HG03575 (cell line): ENCODE measurements at regions not wholly inside any gene's neighbourhood (a gene's known extent, or its start where the extent isn't known, plus 50 kb on each side); places are given as distances from the start of the nearest gene placed in this dataset.

Experiments used
- ATAC-seq: cut with Tn5 transposase; IDR thresholded peaks from one replicate; pipeline ENCODE4 v1.9.1; 2021; ENCODE audit not compliant: unreplicated experiment, insufficient number of reproducible peaks, low FRiP score; ENCODE audit errors: extremely low read depth

GRCh38 chr3:162743091-162743490 is 1246.5 kb downstream of the OTOL1 start:
- no peak for ATAC-seq

- ATAC-seq: no peak
These were observed 1264.2 kb downstream of the OTOL1 start for GRCh38 chr3:162760789-162761188.

GRCh38 chr3:162764051-162764807 is 1267.6 kb downstream of the OTOL1 start:
- ATAC-seq: no peak

- ATAC-seq: no peak
These were observed 1268.1 kb downstream of the OTOL1 start for GRCh38 chr3:162764808-162765071.

GRCh38 chr3:162765524-162765923 is 1268.9 kb downstream of the OTOL1 start:
- no peak for ATAC-seq

GRCh38 chr3:162769564-162769963 is 1273.0 kb downstream of the OTOL1 start:
- no peak for ATAC-seq

GRCh38 chr3:162770551-162770950 is 1273.9 kb downstream of the OTOL1 start:
- ATAC-seq: no peak

- no peak for ATAC-seq
These were observed 1278.0 kb downstream of the OTOL1 start for GRCh38 chr3:162774613-162775100.

GRCh38 chr3:162776148-162776547 is 1279.5 kb downstream of the OTOL1 start:
- no peak for ATAC-seq

- no peak for ATAC-seq
These were observed 1280.5 kb downstream of the OTOL1 start for GRCh38 chr3:162777118-162777517.

- no peak for ATAC-seq
These were observed 1283.7 kb downstream of the OTOL1 start for GRCh38 chr3:162780313-162780712.

GRCh38 chr3:162799910-162800309 is 1303.3 kb downstream of the OTOL1 start:
- ATAC-seq: no peak

GRCh38 chr3:162802228-162802965 is 1305.8 kb downstream of the OTOL1 start:
- no peak for ATAC-seq

GRCh38 chr3:162810776-162811175 is 1314.2 kb downstream of the OTOL1 start:
- ATAC-seq: no peak

GRCh38 chr3:162842549-162843216 is 1346.1 kb downstream of the OTOL1 start:
- no peak for ATAC-seq

- no peak for ATAC-seq
These were observed 1349.3 kb downstream of the OTOL1 start for GRCh38 chr3:162845918-162846317.

GRCh38 chr3:162847511-162847910 is 1350.9 kb downstream of the OTOL1 start:
- no peak for ATAC-seq

GRCh38 chr3:162863579-162863978 is 1367.0 kb downstream of the OTOL1 start:
- no peak for ATAC-seq

GRCh38 chr3:162865466-162865865 is 1368.9 kb downstream of the OTOL1 start:
- ATAC-seq: no peak

GRCh38 chr3:162879021-162879562 is 1382.5 kb downstream of the OTOL1 start:
- no peak for ATAC-seq
